Neural crest cell (in vitro differentiated cells): ENCODE measurements at regions not wholly inside any gene's neighbourhood (a gene's known extent, or its start where the extent isn't known, plus 50 kb on each side); places are given as distances from the start of the nearest gene placed in this dataset.

ENCODE experiments used
- DNase-seq: peaks from one replicate; pipeline ENCODE4 v3.0.0; 2021; ENCODE audit warnings: low read depth, mixed read lengths, low spot score
- H3K27ac Mint-ChIP-seq: one replicate; pipeline ENCODE4 v1.8.0; 2021; ENCODE audit warnings: mild to moderate bottlenecking, mixed read lengths; ENCODE audit not compliant: unreplicated experiment
- H3K27me3 Mint-ChIP-seq: 2 replicates; pipeline ENCODE4 v1.8.0; 2021; ENCODE audit warnings: low read depth, mild to moderate bottlenecking, mixed read lengths
- H3K36me3 Mint-ChIP-seq: 2 replicates; pipeline ENCODE4 v1.8.0; 2021; ENCODE audit warnings: low read depth, mild to moderate bottlenecking, mixed read lengths
- H3K4me1 Mint-ChIP-seq: 2 replicates; pipeline ENCODE4 v1.8.0; 2021; ENCODE audit warnings: mixed read lengths
- H3K4me3 Mint-ChIP-seq: one replicate; pipeline ENCODE4 v1.8.0; 2021; ENCODE audit warnings: mild to moderate bottlenecking, mixed read lengths
- H3K9me3 Mint-ChIP-seq: 2 replicates; pipeline ENCODE4 v1.8.0; 2021; ENCODE audit warnings: mixed read lengths
- TF ChIP-seq, protein P1 (sequence below): fragments of 200-600 bp; sonication (generic); conservative IDR thresholded peaks from 2 replicates; pipeline ENCODE4 v1.5.0; 2021; ENCODE audit warnings: antibody characterized with exemption, mild to moderate bottlenecking

- Mint-ChIP-seq H3K36me3 (no peaks in the 10 kb centered on the region), H3K9me3 (peaks cover 4% of the 10 kb centered on the region), H3K27ac (no peak overlapping the region), H3K27me3 (no peaks in the 10 kb centered on the region), H3K4me3 (no peak overlapping the region), H3K4me1 (no peaks in the 10 kb centered on the region)
- TF ChIP-seq, protein P1, sequence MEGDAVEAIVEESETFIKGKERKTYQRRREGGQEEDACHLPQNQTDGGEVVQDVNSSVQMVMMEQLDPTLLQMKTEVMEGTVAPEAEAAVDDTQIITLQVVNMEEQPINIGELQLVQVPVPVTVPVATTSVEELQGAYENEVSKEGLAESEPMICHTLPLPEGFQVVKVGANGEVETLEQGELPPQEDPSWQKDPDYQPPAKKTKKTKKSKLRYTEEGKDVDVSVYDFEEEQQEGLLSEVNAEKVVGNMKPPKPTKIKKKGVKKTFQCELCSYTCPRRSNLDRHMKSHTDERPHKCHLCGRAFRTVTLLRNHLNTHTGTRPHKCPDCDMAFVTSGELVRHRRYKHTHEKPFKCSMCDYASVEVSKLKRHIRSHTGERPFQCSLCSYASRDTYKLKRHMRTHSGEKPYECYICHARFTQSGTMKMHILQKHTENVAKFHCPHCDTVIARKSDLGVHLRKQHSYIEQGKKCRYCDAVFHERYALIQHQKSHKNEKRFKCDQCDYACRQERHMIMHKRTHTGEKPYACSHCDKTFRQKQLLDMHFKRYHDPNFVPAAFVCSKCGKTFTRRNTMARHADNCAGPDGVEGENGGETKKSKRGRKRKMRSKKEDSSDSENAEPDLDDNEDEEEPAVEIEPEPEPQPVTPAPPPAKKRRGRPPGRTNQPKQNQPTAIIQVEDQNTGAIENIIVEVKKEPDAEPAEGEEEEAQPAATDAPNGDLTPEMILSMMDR = no peak
- no peak for DNase-seq
These were observed 305.4 kb downstream of the LPIN1 start for GRCh38 chr2:12051831-12052230.

GRCh38 chr2:12052796-12053195 lies 306.4 kb downstream of the LPIN1 start:
- no peaks in the 10 kb centered on the region for H3K36me3 Mint-ChIP-seq
- no peaks in the 10 kb centered on the region for H3K27me3 Mint-ChIP-seq
- H3K9me3 Mint-ChIP-seq = peaks cover 4% of the 10 kb centered on the region
- H3K27ac Mint-ChIP-seq = no peak overlapping the region
- no peak for DNase-seq
- no peak overlapping the region for H3K4me3 Mint-ChIP-seq
- TF ChIP-seq, protein P1 = no peak
- H3K4me1 Mint-ChIP-seq = peaks cover 2% of the 10 kb centered on the region

DNA sequence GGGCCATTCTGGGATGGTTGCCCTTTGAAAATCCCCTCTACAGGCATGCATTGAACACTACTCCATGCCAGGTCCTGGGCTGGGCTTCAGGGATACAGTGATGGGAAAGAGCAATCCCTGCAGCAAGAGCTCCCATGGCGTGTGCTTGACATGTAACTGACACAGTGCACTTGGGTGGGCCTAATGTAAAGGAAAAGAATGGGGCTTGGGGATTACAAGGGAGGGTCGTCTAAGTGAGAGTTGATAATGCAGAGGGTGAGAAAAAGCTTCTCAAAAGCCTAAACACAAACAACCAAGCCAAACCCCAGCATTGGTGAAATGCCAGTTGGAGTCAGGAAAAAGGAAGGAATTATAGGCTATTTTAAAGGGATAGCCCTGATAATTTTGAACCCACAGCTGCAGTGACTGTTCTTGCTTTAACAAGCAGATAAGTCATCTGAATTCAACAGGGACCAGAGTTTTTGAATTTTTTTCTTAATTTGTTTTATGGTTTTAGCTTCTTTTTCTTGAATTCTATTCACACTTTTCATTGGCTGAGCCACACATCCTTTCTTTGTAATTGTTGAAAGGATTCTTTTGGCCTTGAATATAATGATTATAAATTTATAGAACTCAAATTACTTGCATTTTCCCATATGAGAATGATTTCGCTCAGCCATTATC lies 308.7 kb downstream of the LPIN1 start:
- Mint-ChIP-seq H3K27me3 (no peaks in the 10 kb centered on the region), H3K4me3 (no peak overlapping the region), H3K36me3 (no peaks in the 10 kb centered on the region), H3K27ac (no peak overlapping the region), H3K9me3 (peaks cover 4% of the 10 kb centered on the region), H3K4me1 (peaks cover 7% of the 10 kb centered on the region)
- no peak for DNase-seq
- TF ChIP-seq, protein P1 = no peak

- peaks cover 15% of the 10 kb centered on the region for H3K4me1 Mint-ChIP-seq
- H3K9me3 Mint-ChIP-seq = peaks cover 4% of the 10 kb centered on the region
- no peak overlapping the region for H3K27ac Mint-ChIP-seq
- H3K36me3 Mint-ChIP-seq = no peaks in the 10 kb centered on the region
- TF ChIP-seq, protein P1 = no peak
- H3K27me3 Mint-ChIP-seq = no peaks in the 10 kb centered on the region
- H3K4me3 Mint-ChIP-seq = no peak overlapping the region
- no peak for DNase-seq
These were observed 311.2 kb downstream of the LPIN1 start for GRCh38 chr2:12057436-12058166.

- H3K4me1 Mint-ChIP-seq = peaks cover 15% of the 10 kb centered on the region
- peaks cover 5% of the 10 kb centered on the region for H3K9me3 Mint-ChIP-seq
- peaks cover 2% of the 10 kb centered on the region for H3K36me3 Mint-ChIP-seq
- TF ChIP-seq, protein P1 = no peak
- no peak overlapping the region for H3K4me3 Mint-ChIP-seq
- no peaks in the 10 kb centered on the region for H3K27me3 Mint-ChIP-seq
- H3K27ac Mint-ChIP-seq = no peak overlapping the region
- DNase-seq = no peak
These were observed 313.4 kb downstream of the LPIN1 start for GRCh38 chr2:12059616-12060441.
